ENCODE measurements at regions not wholly inside any gene's neighbourhood (a gene's known extent, or its start where the extent isn't known, plus 50 kb on each side); places are given as distances from the start of the nearest gene placed in this dataset.

DNA sequence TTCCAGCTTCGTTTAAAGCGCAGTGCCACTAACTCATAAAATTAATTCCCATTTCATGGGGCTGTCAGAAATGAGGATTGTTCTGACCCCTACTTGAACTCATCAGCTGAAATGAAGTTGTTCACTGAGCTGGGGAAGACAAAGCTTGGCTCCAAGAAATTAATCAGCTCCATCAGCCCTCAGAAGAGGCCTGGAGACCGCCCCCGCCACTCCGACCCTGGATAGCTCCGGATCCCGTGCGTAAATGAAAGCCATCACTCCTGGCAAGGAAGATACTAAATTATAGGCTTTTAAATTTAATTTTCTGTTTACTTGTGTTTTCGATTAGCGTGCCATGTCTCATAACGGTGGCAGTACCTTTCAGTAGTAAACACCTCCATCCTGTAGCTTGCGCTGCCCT is 142.8 kb upstream of the IRX2 start:
- TF ChIP-seq, protein P1, sequence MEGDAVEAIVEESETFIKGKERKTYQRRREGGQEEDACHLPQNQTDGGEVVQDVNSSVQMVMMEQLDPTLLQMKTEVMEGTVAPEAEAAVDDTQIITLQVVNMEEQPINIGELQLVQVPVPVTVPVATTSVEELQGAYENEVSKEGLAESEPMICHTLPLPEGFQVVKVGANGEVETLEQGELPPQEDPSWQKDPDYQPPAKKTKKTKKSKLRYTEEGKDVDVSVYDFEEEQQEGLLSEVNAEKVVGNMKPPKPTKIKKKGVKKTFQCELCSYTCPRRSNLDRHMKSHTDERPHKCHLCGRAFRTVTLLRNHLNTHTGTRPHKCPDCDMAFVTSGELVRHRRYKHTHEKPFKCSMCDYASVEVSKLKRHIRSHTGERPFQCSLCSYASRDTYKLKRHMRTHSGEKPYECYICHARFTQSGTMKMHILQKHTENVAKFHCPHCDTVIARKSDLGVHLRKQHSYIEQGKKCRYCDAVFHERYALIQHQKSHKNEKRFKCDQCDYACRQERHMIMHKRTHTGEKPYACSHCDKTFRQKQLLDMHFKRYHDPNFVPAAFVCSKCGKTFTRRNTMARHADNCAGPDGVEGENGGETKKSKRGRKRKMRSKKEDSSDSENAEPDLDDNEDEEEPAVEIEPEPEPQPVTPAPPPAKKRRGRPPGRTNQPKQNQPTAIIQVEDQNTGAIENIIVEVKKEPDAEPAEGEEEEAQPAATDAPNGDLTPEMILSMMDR (IDR thresholded peaks at IDR 0.05), result no peak
- TF ChIP-seq, protein P2, sequence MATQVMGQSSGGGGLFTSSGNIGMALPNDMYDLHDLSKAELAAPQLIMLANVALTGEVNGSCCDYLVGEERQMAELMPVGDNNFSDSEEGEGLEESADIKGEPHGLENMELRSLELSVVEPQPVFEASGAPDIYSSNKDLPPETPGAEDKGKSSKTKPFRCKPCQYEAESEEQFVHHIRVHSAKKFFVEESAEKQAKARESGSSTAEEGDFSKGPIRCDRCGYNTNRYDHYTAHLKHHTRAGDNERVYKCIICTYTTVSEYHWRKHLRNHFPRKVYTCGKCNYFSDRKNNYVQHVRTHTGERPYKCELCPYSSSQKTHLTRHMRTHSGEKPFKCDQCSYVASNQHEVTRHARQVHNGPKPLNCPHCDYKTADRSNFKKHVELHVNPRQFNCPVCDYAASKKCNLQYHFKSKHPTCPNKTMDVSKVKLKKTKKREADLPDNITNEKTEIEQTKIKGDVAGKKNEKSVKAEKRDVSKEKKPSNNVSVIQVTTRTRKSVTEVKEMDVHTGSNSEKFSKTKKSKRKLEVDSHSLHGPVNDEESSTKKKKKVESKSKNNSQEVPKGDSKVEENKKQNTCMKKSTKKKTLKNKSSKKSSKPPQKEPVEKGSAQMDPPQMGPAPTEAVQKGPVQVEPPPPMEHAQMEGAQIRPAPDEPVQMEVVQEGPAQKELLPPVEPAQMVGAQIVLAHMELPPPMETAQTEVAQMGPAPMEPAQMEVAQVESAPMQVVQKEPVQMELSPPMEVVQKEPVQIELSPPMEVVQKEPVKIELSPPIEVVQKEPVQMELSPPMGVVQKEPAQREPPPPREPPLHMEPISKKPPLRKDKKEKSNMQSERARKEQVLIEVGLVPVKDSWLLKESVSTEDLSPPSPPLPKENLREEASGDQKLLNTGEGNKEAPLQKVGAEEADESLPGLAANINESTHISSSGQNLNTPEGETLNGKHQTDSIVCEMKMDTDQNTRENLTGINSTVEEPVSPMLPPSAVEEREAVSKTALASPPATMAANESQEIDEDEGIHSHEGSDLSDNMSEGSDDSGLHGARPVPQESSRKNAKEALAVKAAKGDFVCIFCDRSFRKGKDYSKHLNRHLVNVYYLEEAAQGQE (IDR thresholded peaks at IDR 0.05; ENCODE audit: insufficient read depth in 1 of 2, low read depth in 2 of 2, low read length in 1 of 2), result no peak
- no peak for TF ChIP-seq POLR2AphosphoS5 (IDR thresholded peaks at IDR 0.05; ENCODE audit: low read depth, low read length)
- TF ChIP-seq TCF7L2 (IDR thresholded peaks at IDR 0.05; ENCODE audit: low read depth, low read length), result no peak

Data from Panc1 (cell line).